ENCODE measurements at regions not wholly inside any gene's neighbourhood (a gene's known extent, or its start where the extent isn't known, plus 50 kb on each side); places are given as distances from the start of the nearest gene placed in this dataset.

- TF ChIP-seq EZH2 (IDR thresholded peaks at IDR 0.05), result no peak
- TF ChIP-seq, protein P1, sequence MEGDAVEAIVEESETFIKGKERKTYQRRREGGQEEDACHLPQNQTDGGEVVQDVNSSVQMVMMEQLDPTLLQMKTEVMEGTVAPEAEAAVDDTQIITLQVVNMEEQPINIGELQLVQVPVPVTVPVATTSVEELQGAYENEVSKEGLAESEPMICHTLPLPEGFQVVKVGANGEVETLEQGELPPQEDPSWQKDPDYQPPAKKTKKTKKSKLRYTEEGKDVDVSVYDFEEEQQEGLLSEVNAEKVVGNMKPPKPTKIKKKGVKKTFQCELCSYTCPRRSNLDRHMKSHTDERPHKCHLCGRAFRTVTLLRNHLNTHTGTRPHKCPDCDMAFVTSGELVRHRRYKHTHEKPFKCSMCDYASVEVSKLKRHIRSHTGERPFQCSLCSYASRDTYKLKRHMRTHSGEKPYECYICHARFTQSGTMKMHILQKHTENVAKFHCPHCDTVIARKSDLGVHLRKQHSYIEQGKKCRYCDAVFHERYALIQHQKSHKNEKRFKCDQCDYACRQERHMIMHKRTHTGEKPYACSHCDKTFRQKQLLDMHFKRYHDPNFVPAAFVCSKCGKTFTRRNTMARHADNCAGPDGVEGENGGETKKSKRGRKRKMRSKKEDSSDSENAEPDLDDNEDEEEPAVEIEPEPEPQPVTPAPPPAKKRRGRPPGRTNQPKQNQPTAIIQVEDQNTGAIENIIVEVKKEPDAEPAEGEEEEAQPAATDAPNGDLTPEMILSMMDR (IDR thresholded peaks at IDR 0.05), result no peak
Measured at GRCh38 chr21:28220680-28221079, 772.0 kb downstream of the LTN1 start.
